Endothelial cell (in vitro differentiated cells): ENCODE measurements at regions not wholly inside any gene's neighbourhood (a gene's known extent, or its start where the extent isn't known, plus 50 kb on each side); places are given as distances from the start of the nearest gene placed in this dataset.

Source experiments
- DNase-seq: peaks from one replicate; pipeline ENCODE4 v3.0.0; 2021; ENCODE audit warnings: low spot score
- H3K27ac Mint-ChIP-seq: one replicate; pipeline ENCODE4 v1.8.0; 2021; ENCODE audit warnings: mixed read lengths, inconsistent platforms; ENCODE audit not compliant: unreplicated experiment
- H3K27me3 Mint-ChIP-seq: one replicate; pipeline ENCODE4 v1.8.0; 2021; ENCODE audit warnings: mild to moderate bottlenecking, moderate library complexity, mixed read lengths, inconsistent platforms; ENCODE audit not compliant: unreplicated experiment
- H3K36me3 Mint-ChIP-seq: one replicate; pipeline ENCODE4 v1.8.0; 2021; ENCODE audit warnings: mild to moderate bottlenecking, low read depth, mixed read lengths, inconsistent platforms; ENCODE audit not compliant: unreplicated experiment
- H3K4me1 Mint-ChIP-seq: one replicate; pipeline ENCODE4 v1.8.0; 2021; ENCODE audit warnings: mild to moderate bottlenecking, mixed read lengths, inconsistent platforms; ENCODE audit not compliant: unreplicated experiment
- H3K4me3 Mint-ChIP-seq: one replicate; pipeline ENCODE4 v1.8.0; 2021; ENCODE audit warnings: mild to moderate bottlenecking, mixed read lengths, inconsistent platforms; ENCODE audit not compliant: unreplicated experiment
- H3K9me3 Mint-ChIP-seq: one replicate; pipeline ENCODE4 v1.8.0; 2021; ENCODE audit warnings: mixed read lengths, inconsistent platforms; ENCODE audit not compliant: unreplicated experiment
- TF ChIP-seq, protein P1 (sequence below): fragments of 200-600 bp; sonication (generic); IDR thresholded peaks from one replicate; pipeline ENCODE4 v1.5.0; 2021; ENCODE audit warnings: antibody characterized with exemption; ENCODE audit not compliant: unreplicated experiment

DNA sequence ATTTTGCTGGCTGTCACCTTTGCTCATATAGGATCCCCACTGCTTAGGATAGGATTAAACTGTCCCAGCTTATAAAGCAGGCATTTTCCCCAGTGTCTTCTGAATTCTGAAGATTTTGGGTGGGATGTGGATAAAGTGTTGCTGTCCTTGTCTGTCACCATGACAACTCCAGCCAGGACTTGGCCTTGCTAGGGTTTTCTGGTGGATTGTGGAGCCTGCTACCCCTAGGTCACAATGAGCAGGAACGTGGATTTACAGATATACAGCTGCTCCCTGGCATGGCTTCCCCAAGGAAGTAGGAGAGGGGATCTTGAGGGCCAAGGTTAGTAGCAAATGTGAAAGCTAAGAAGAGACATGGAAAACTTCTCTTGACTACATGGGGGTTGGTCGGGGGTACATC is 220.7 kb downstream of the WDR11 start:
- TF ChIP-seq, protein P1, sequence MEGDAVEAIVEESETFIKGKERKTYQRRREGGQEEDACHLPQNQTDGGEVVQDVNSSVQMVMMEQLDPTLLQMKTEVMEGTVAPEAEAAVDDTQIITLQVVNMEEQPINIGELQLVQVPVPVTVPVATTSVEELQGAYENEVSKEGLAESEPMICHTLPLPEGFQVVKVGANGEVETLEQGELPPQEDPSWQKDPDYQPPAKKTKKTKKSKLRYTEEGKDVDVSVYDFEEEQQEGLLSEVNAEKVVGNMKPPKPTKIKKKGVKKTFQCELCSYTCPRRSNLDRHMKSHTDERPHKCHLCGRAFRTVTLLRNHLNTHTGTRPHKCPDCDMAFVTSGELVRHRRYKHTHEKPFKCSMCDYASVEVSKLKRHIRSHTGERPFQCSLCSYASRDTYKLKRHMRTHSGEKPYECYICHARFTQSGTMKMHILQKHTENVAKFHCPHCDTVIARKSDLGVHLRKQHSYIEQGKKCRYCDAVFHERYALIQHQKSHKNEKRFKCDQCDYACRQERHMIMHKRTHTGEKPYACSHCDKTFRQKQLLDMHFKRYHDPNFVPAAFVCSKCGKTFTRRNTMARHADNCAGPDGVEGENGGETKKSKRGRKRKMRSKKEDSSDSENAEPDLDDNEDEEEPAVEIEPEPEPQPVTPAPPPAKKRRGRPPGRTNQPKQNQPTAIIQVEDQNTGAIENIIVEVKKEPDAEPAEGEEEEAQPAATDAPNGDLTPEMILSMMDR = no peak
- Mint-ChIP-seq H3K4me3 (no peak overlapping the region), H3K9me3 (no peaks in the 10 kb centered on the region), H3K36me3 (no peaks in the 10 kb centered on the region), H3K4me1 (no peaks in the 10 kb centered on the region), H3K27me3 (no peaks in the 10 kb centered on the region), H3K27ac (no peak overlapping the region)
- no peak for DNase-seq

DNA sequence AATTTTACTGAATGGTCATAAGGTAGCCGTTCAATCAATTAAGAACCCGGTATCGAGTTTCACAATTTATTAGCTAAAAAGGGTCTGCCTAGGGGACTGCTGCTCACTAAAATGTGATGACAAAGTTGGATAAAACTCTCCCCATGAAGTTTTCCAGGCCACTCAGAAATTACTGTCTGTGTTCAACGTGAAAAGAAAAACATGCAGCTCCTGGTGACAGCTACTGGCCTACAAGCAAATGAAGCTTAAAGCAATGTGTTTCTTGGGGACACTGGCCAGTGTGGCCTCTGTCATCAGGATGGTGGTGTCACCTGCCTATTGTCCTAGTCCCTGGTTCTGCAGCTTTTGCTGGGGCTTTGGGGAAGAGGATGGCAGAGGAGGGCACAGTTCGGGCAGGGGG is 222.6 kb downstream of the WDR11 start:
- no peaks in the 10 kb centered on the region for H3K27me3 Mint-ChIP-seq
- no peak overlapping the region for H3K27ac Mint-ChIP-seq
- no peaks in the 10 kb centered on the region for H3K36me3 Mint-ChIP-seq
- H3K9me3 Mint-ChIP-seq = no peaks in the 10 kb centered on the region
- TF ChIP-seq, protein P1 = no peak
- DNase-seq = no peak
- H3K4me1 Mint-ChIP-seq = no peaks in the 10 kb centered on the region
- no peak overlapping the region for H3K4me3 Mint-ChIP-seq

DNA sequence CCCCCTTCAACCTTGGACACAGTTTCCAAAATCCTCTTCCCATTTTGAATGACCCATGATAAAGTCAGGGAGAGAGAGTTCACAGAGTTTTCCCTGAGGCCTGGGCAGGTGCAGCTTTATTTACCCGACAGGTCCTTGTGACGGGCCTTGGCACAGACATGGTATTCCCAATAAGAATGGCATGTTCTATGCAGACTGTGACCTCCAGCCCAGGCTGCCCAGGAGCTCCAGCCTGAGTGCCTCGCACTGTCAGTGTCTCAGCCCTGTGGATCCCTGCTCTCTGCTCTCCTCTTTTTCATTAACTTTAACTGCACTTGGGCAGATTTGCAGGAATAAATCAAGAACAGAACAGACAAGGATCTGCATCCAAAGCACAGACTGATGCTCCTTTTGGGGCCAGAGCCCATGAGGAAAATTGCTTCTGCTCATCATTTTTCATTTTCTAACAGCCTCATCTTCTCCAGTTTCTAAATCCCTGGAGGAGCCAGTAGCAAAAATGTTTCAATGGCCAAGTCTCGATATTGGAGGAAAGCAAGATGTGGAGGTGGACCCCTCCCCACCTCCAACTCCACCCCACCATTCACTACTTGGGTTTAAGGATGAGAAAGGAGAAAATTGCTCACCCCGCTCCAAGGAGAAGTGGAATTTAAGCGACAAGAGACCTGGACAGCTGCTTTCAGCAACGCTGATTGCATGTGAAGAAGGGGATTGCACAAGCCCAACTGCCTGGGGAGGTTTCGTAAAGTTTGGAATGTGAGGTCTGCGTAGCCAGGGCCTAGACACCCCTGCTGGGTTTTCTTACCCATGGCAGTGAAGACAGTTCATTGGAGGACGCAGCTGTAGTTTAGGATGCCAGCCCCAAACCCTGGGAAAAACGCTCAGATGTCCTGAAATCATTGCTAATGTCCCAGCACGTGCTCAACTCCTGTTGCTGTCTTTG is 225.9 kb downstream of the WDR11 start:
- no peaks in the 10 kb centered on the region for H3K9me3 Mint-ChIP-seq
- no peak for DNase-seq
- H3K36me3 Mint-ChIP-seq = no peaks in the 10 kb centered on the region
- peaks cover 3% of the 10 kb centered on the region for H3K27me3 Mint-ChIP-seq
- TF ChIP-seq, protein P1 = no peak
- H3K4me3 Mint-ChIP-seq = no peak overlapping the region
- H3K27ac Mint-ChIP-seq = no peak overlapping the region
- H3K4me1 Mint-ChIP-seq = no peaks in the 10 kb centered on the region

- Mint-ChIP-seq H3K9me3 (no peaks in the 10 kb centered on the region), H3K27ac (no peak overlapping the region), H3K27me3 (peaks cover 3% of the 10 kb centered on the region), H3K4me1 (no peaks in the 10 kb centered on the region), H3K4me3 (no peak overlapping the region), H3K36me3 (no peaks in the 10 kb centered on the region)
- no peak for DNase-seq
- TF ChIP-seq, protein P1 = no peak
These were observed 226.9 kb downstream of the WDR11 start for GRCh38 chr10:121078036-121078435.

- H3K4me1 Mint-ChIP-seq = no peaks in the 10 kb centered on the region
These were observed 227.5 kb downstream of the WDR11 start for GRCh38 chr10:121078672-121079102.

More at GRCh38 chr10:121078672-121079102, 227.5 kb downstream of the WDR11 start:
- Mint-ChIP-seq H3K9me3 (no peaks in the 10 kb centered on the region), H3K27ac (no peak overlapping the region), H3K36me3 (no peaks in the 10 kb centered on the region), H3K4me3 (no peak overlapping the region), H3K27me3 (peaks cover 3% of the 10 kb centered on the region)
- no peak for DNase-seq
- TF ChIP-seq, protein P1 = no peak
